Astrocyte (in vitro differentiated cells and primary cell): ENCODE measurements at regions not wholly inside any gene's neighbourhood (a gene's known extent, or its start where the extent isn't known, plus 50 kb on each side); places are given as distances from the start of the nearest gene placed in this dataset.

Experiments
- CTCF ChIP-seq: IDR thresholded peaks from 2 replicates; pipeline ENCODE4 v1.5.1; 2011; ENCODE audit warnings: low read depth, mild to moderate bottlenecking, inconsistent platforms, low read length, moderate library complexity; ENCODE audit not compliant: insufficient read depth
- EZH2 ChIP-seq: IDR thresholded peaks from 2 replicates; pipeline ENCODE4 v1.6.1; 2012; ENCODE audit warnings: mild to moderate bottlenecking, low read length, inconsistent platforms; ENCODE audit not compliant: insufficient read depth

DNA sequence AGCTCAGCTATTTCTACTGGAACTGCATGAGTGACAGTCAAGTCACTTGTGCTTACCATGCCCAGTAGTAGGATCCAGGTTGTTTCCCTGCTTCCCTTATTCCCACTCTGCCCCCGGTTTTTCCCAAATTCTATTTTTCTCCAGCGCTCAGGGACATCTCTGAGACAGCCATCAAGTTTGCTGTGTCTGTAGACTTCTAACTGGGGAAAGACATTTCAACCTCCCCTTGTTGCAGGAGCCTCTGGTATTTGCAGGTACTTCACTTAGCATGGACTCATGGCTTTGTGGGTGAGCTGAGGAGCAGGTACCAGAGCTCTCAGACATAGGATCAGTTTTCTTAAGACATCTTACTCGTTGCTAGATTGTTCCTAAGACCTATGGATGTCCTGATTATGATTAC, 801.6 kb upstream of the RBFOX1 start:
- TF ChIP-seq CTCF = no peak
- no peak for TF ChIP-seq EZH2
